Endothelial cell of umbilical vein (primary cell): ENCODE measurements at regions not wholly inside any gene's neighbourhood (a gene's known extent, or its start where the extent isn't known, plus 50 kb on each side); places are given as distances from the start of the nearest gene placed in this dataset.
"Not testable (repeated sequence)": the region's sequence is repeated elsewhere in the genome, so short reads cannot be mapped to it uniquely, and the experiment has no call there.

Source experiments
- BruUV-seq: library from RNA; stranded (reverse); fragments of 400-500 nt; replicated peaks from 2 replicates; lab custom pipeline; 2021; lab: Mats Ljungman, UMichigan
- CTCF ChIA-PET: fragments of 300-600, 350-600 bp; sonication (Branson Sonifier 250); formaldehyde crosslinking; loops from one replicate; lab custom pipeline; 2021; ENCODE audit warnings: antibody characterized with exemption, inconsistent platforms; lab: Charles Lee
- POLR2A ChIA-PET: fragments of 300-600, 350-600 bp; sonication (Branson Sonifier 250); formaldehyde crosslinking; loops from one replicate; lab custom pipeline; 2021; ENCODE audit warnings: antibody characterized with exemption, inconsistent platforms; lab: Charles Lee
- DNase-seq: peaks from one replicate; pipeline ENCODE4 v3.0.0-alpha.2; 2011; ENCODE audit warnings: low read depth, low spot score
- FAIRE-seq: peaks from 2 replicates; lab custom pipeline; 2011; peaks lifted over from hg19 to GRCh38; lab: Jason Lieb, UNC
- H2AFZ ChIP-seq: 2 replicates; pipeline ENCODE4 v1.6.0; 2012; ENCODE audit warnings: low read depth, low read length, control low read depth, inconsistent platforms
- H3K27ac ChIP-seq: 2 replicates; pipeline ENCODE4 v1.5.1; 2011; ENCODE audit warnings: low read depth, mild to moderate bottlenecking, control low read depth, low read length, moderate library complexity; ENCODE audit not compliant: insufficient read depth
- H3K27me3 ChIP-seq, 2 experiments: 2 replicates each; pipeline versions ENCODE4 v1.6.0 to v1.6.1; 2011; ENCODE audit warnings: low read length in 2 of 2, mixed read lengths in 1 of 2; ENCODE audit not compliant: control insufficient read depth in 2 of 2, insufficient read depth in 2 of 2
- H3K36me3 ChIP-seq, 2 experiments: 2 replicates in 1 of 2; 3 replicates in 1 of 2; pipeline ENCODE4 v1.5.1; 2011; ENCODE audit warnings: low read length in 2 of 2, mild to moderate bottlenecking in 1 of 2, moderate library complexity in 1 of 2; ENCODE audit not compliant: control insufficient read depth in 2 of 2, insufficient read depth in 2 of 2; ENCODE audit errors: extremely low read depth in 1 of 2
- H3K4me1 ChIP-seq: 3 replicates; pipeline ENCODE4 v1.5.1; 2011; ENCODE audit warnings: mild to moderate bottlenecking, low read length; ENCODE audit not compliant: control insufficient read depth, insufficient read depth; ENCODE audit errors: extremely low read depth
- H3K4me2 ChIP-seq: 2 replicates; pipeline ENCODE4 v1.6.1; 2011; ENCODE audit warnings: low read length, control low read depth, mixed read lengths; ENCODE audit not compliant: insufficient read depth
- H3K4me3 ChIP-seq, 3 experiments: fragments of 200-600 bp in 1 of 3; sonication (generic), shearing (Covaris generic) in 1 of 3; replicated peaks in 1 of 3; 2 replicates each; pipeline ENCODE4 v1.5.1; 2011 to 2016; ENCODE audit warnings: control low read depth in 3 of 3, low read length in 3 of 3, mild to moderate bottlenecking in 2 of 3, inconsistent platforms in 1 of 3, low read depth in 1 of 3, moderate library complexity in 1 of 3; ENCODE audit not compliant: insufficient read depth in 1 of 3
- H3K79me2 ChIP-seq: 2 replicates; pipeline ENCODE4 v1.6.0; 2012; ENCODE audit warnings: low read length, inconsistent platforms; ENCODE audit not compliant: control insufficient read depth, insufficient read depth
- H3K9ac ChIP-seq: replicated peaks from 2 replicates; pipeline ENCODE3; 2011; ENCODE audit warnings: low read length, control low read depth; ENCODE audit not compliant: insufficient read depth; ENCODE audit errors: extremely low read depth
- H3K9me1 ChIP-seq: replicated peaks from 3 replicates; pipeline ENCODE4 v1.6.0; 2011; ENCODE audit warnings: mild to moderate bottlenecking, low read length; ENCODE audit not compliant: control insufficient read depth, insufficient read depth; ENCODE audit errors: extremely low read depth
- H3K9me3 ChIP-seq: replicated peaks from 2 replicates; pipeline ENCODE4 v1.5.1; 2012; ENCODE audit warnings: low read length, inconsistent platforms; ENCODE audit not compliant: control insufficient read depth, insufficient read depth
- H4K20me1 ChIP-seq: replicated peaks from 2 replicates; pipeline ENCODE3; 2011; ENCODE audit warnings: mild to moderate bottlenecking, low read length; ENCODE audit not compliant: control insufficient read depth, insufficient read depth; ENCODE audit errors: extremely low read depth
- CTCF ChIP-seq, 2 donors: IDR thresholded peaks; 1 replicate in 1 of 2; 2 replicates in 1 of 2; pipeline ENCODE4 v1.5.1; 2011; ENCODE audit warnings: low read length in 2 of 2, mild to moderate bottlenecking in 2 of 2, moderate library complexity in 2 of 2, control low read depth in 1 of 2, inconsistent platforms in 1 of 2, low read depth in 1 of 2; ENCODE audit not compliant: insufficient read depth in 1 of 2; ENCODE audit errors: extremely low read depth in 1 of 2
- EZH2 ChIP-seq: IDR thresholded peaks from 2 replicates; pipeline ENCODE4 v1.6.1; 2012; ENCODE audit warnings: borderline replicate concordance, low read depth, mild to moderate bottlenecking, moderate library complexity, low read length, inconsistent platforms; ENCODE audit not compliant: severe bottlenecking
- FOS ChIP-seq: IDR thresholded peaks from 2 replicates; pipeline ENCODE4 v1.6.1; 2011; ENCODE audit warnings: mild to moderate bottlenecking, low read length, moderate library complexity, borderline replicate concordance; ENCODE audit not compliant: insufficient read depth
- GATA2 ChIP-seq: IDR thresholded peaks from 2 replicates; pipeline ENCODE4 v1.7.0; 2011; ENCODE audit warnings: low read depth, mild to moderate bottlenecking, moderate library complexity, mixed read lengths, low read length; ENCODE audit not compliant: insufficient read length, insufficient read depth
- JUN ChIP-seq: IDR thresholded peaks from 2 replicates; pipeline ENCODE4 v1.6.1; 2011; ENCODE audit warnings: borderline replicate concordance, low read depth; ENCODE audit not compliant: insufficient read length, insufficient read depth
- MAX ChIP-seq: IDR thresholded peaks from 2 replicates; pipeline ENCODE4 v1.6.1; 2011; ENCODE audit not compliant: insufficient read depth, insufficient read length
- MYC ChIP-seq: IDR thresholded peaks from one replicate; pipeline ENCODE4 v1.6.1; 2011; ENCODE audit warnings: mild to moderate bottlenecking, low read depth, low read length
- POLR2A ChIP-seq: IDR thresholded peaks from 2 replicates; pipeline ENCODE4 v1.6.1; 2012; ENCODE audit warnings: low read depth, mild to moderate bottlenecking, control low read depth, low read length
- POLR2AphosphoS5 ChIP-seq: IDR thresholded peaks from 2 replicates; pipeline ENCODE4 v1.6.1; 2012; ENCODE audit warnings: low read depth, mild to moderate bottlenecking, control low read depth, low read length, moderate library complexity; ENCODE audit not compliant: insufficient read depth
- dilution Hi-C: fragments of 300-500 bp; cut with MboI; formaldehyde crosslinking; loops from one replicate; pipeline ENCODE4 v1.15.0; 2019; ENCODE audit warnings: low sequenced_read_pairs; ENCODE audit not compliant: extremely low pct_ligation_motif_present
- intact Hi-C: fragments of 100-400 bp; cut with micrococcal nuclease; formaldehyde crosslinking; loops from one replicate; pipeline ENCODE4 v1.10.0; 2022

GRCh38 chr5:174892742-174893141, 168.4 kb downstream of the MSX2 start:
- Histone ChIP-seq H3K27ac (no peak overlapping the region), H3K36me3 (no peaks in the 10 kb centered on the region), H4K20me1 (no peaks in the 10 kb centered on the region), H3K9ac (no peak overlapping the region), H3K9me1 (no peaks in the 10 kb centered on the region), H3K4me3 (no peak overlapping the region), H3K27me3 (no peaks in the 10 kb centered on the region), H2AFZ (no peak overlapping the region), H3K79me2 (no peaks in the 10 kb centered on the region), H3K9me3 (no peaks in the 10 kb centered on the region), H3K4me2 (no peak overlapping the region), H3K4me1 (no peaks in the 10 kb centered on the region)
- FAIRE-seq (no peak), DNase-seq (no peak)
- CTCF ChIA-PET, result no interaction called here
- TF ChIP-seq CTCF (IDR thresholded peaks at IDR 0.05; ENCODE audit: extremely low read depth in 1 of 2, insufficient read depth in 1 of 2, low read depth in 1 of 2, low read length in 2 of 2), result no peak
- no peak for TF ChIP-seq FOS
- TF ChIP-seq EZH2, result no peak
- no peak for TF ChIP-seq JUN
- no peak for TF ChIP-seq MYC
- TF ChIP-seq POLR2AphosphoS5, result no peak
- TF ChIP-seq POLR2A, result no peak
- no peak for TF ChIP-seq MAX
- no peak for TF ChIP-seq GATA2
- dilution Hi-C loops (no loop called here), intact Hi-C loops (no loop called here)
- POLR2A ChIA-PET, result no interaction called here
- BruUV-seq, result no TSS peak

- CTCF ChIA-PET, H3K4me2 ChIP-seq, H3K36me3 ChIP-seq, dilution Hi-C loops, H3K9me1 ChIP-seq, H2AFZ ChIP-seq, BruUV-seq, H3K27me3 ChIP-seq, DNase-seq, POLR2A ChIA-PET, H4K20me1 ChIP-seq, H3K9ac ChIP-seq, H3K27ac ChIP-seq, H3K9me3 ChIP-seq, H3K4me1 ChIP-seq, H3K79me2 ChIP-seq, H3K4me3 ChIP-seq, intact Hi-C loops, FAIRE-seq: not testable (repeated sequence)
Measured at GRCh38 chr5:174880412-174881200, 156.2 kb downstream of the MSX2 start.
